SJSA1 (cell line): ENCODE measurements at regions not wholly inside any gene's neighbourhood (a gene's known extent, or its start where the extent isn't known, plus 50 kb on each side); places are given as distances from the start of the nearest gene placed in this dataset.

Experiments
- DNase-seq, 2 experiments: peaks; one replicate each; pipeline ENCODE4 v3.0.0-alpha.2; 2015 to 2020; ENCODE audit warnings: low spot score in 2 of 2, low read depth in 1 of 2
- H3K27ac ChIP-seq: fragments of 250-450 bp; sonication (Bioruptor Pico); 2 replicates; pipeline ENCODE4 v1.5.1; 2020; ENCODE audit warnings: mild to moderate bottlenecking, moderate library complexity
- H3K27me3 ChIP-seq: fragments of 250-450 bp; sonication (Bioruptor Pico); replicated peaks from 2 replicates; pipeline ENCODE4 v1.5.1; 2020; ENCODE audit warnings: mild to moderate bottlenecking, moderate library complexity
- H3K36me3 ChIP-seq: fragments of 250-450 bp; sonication (Bioruptor Pico); 2 replicates; pipeline ENCODE4 v1.5.1; 2020; ENCODE audit warnings: mild to moderate bottlenecking
- H3K4me1 ChIP-seq: fragments of 250-450 bp; sonication (Bioruptor Pico); replicated peaks from 2 replicates; pipeline ENCODE4 v1.6.1; 2021; ENCODE audit warnings: mild to moderate bottlenecking
- H3K4me3 ChIP-seq: fragments of 250-450 bp; sonication (Bioruptor Pico); 2 replicates; pipeline ENCODE4 v1.5.1; 2020; ENCODE audit warnings: mild to moderate bottlenecking
- H3K9me3 ChIP-seq: fragments of 250-450 bp; sonication (Bioruptor Pico); replicated peaks from 2 replicates; pipeline ENCODE4 v1.5.1; 2020; ENCODE audit warnings: mild to moderate bottlenecking

- DNase-seq: no peak
- Histone ChIP-seq H3K27me3 (no peaks in the 10 kb centered on the region), H3K9me3 (0 out of 2 replicates have a peak, but pooled peaks cover 2% of the 10 kb centered on the region), H3K4me1 (no peaks in the 10 kb centered on the region), H3K4me3 (no peak overlapping the region), H3K36me3 (no peaks in the 10 kb centered on the region), H3K27ac (no peak overlapping the region)
Measured at GRCh38 chr5:143585970-143586369, 182.5 kb upstream of the NR3C1 start.

DNA sequence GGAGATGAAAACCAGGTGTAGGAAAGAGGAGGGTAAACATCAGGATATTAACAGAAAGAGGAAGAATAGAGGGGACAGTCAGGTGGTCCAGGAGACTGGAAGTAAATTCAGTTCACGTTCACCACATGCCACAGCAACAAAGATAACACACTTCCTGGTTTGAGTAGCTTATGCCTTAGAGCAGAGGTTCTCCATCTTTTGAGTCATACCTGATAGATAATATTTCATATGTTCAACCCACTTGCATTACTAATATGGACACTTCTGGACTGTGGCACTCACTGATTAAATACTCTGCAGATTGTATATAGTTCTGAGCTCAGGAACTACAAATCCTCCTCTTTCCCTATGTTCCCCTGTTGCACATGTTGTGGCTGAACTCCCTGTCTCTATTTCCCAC, 179.9 kb upstream of the NR3C1 start:
- Histone ChIP-seq H3K9me3 (0 out of 2 replicates have a peak, but pooled peaks cover 2% of the 10 kb centered on the region), H3K4me3 (no peak overlapping the region), H3K27me3 (no peaks in the 10 kb centered on the region), H3K27ac (no peak overlapping the region), H3K36me3 (no peaks in the 10 kb centered on the region), H3K4me1 (no peaks in the 10 kb centered on the region)
- no peak for DNase-seq

- Histone ChIP-seq H3K4me1 (no peaks in the 10 kb centered on the region), H3K27ac (no peak overlapping the region), H3K4me3 (no peak overlapping the region), H3K36me3 (no peaks in the 10 kb centered on the region), H3K9me3 (0 out of 2 replicates have a peak, but pooled peaks cover 2% of the 10 kb centered on the region), H3K27me3 (no peaks in the 10 kb centered on the region)
- no peak for DNase-seq
Measured at GRCh38 chr5:143582869-143583268, 179.4 kb upstream of the NR3C1 start.

GRCh38 chr5:143582176-143582575, 178.7 kb upstream of the NR3C1 start:
- Histone ChIP-seq H3K36me3 (no peaks in the 10 kb centered on the region), H3K27me3 (no peaks in the 10 kb centered on the region), H3K9me3 (0 out of 2 replicates have a peak, but pooled peaks cover 2% of the 10 kb centered on the region), H3K27ac (no peak overlapping the region), H3K4me1 (no peaks in the 10 kb centered on the region; the same call in 1 of the 2 replicates), H3K4me3 (no peak overlapping the region)
- no peak for DNase-seq

- Histone ChIP-seq H3K36me3 (no peaks in the 10 kb centered on the region), H3K27ac (no peak overlapping the region), H3K4me1 (peaks cover 4% of the 10 kb centered on the region), H3K27me3 (no peaks in the 10 kb centered on the region), H3K9me3 (0 out of 2 replicates have a peak, but pooled peaks cover 2% of the 10 kb centered on the region), H3K4me3 (no peak overlapping the region)
- DNase-seq: no peak
Measured at GRCh38 chr5:143581649-143582048, 178.2 kb upstream of the NR3C1 start.

DNA sequence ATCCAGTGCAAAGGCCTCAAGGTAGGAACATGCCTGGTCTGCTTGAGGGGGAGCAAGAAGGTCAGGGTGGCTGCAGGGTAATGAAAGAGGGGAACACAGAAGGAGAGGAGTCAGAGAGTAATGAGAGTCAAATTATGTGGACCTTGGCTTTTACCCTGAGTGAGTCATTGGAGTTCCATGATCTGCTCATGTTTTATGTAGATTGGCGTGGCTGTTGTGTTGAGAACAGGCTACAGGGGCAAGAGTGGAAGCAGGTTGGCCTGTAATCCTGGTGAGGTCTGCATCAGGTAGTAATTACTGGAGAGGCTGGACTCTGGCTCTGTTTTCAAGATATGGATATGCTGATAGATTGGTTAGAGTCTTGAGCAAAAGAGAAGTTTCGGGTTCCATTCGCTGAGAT, 177.7 kb upstream of the NR3C1 start:
- H3K9me3 ChIP-seq: 0 out of 2 replicates have a peak, but pooled peaks cover 2% of the 10 kb centered on the region

GRCh38 chr5:143576711-143577484, 173.4 kb upstream of the NR3C1 start:
- no peak overlapping the region for H3K27ac ChIP-seq
- H3K4me3 ChIP-seq: no peak overlapping the region
- H3K27me3 ChIP-seq: no peaks in the 10 kb centered on the region
- DNase-seq: peak in 1 of 2 experiments; percentile 40
- H3K4me1 ChIP-seq: peaks cover 8% of the 10 kb centered on the region
- no peaks in the 10 kb centered on the region for H3K9me3 ChIP-seq
- no peaks in the 10 kb centered on the region for H3K36me3 ChIP-seq

More for the DNA sequence above, 177.7 kb upstream of the NR3C1 start:
- Histone ChIP-seq H3K36me3 (no peaks in the 10 kb centered on the region), H3K4me1 (peaks cover 8% of the 10 kb centered on the region), H3K27me3 (no peaks in the 10 kb centered on the region), H3K27ac (no peak overlapping the region), H3K4me3 (no peak overlapping the region)
- no peak for DNase-seq

DNA sequence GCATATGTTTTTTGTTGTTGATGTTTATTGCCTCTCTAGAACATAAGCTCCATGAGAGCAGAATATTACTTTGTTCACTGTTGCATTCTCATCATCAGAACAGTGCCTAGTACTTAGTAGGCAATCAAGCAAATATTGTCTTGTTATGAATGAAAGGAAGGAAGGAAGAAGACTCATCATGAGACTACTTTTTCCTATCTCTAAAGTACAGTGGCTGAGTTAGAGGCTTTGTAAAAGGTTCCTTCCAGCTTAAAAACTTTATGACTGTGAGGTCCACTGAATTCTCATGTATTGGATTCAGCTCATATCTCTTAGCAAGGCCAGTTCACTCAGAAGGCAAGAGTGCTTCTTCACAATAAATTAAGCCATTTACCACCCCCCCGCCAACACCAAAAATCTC, 171.8 kb upstream of the NR3C1 start:
- Histone ChIP-seq H3K4me1 (peaks cover 8% of the 10 kb centered on the region), H3K27me3 (no peaks in the 10 kb centered on the region), H3K27ac (no peak overlapping the region), H3K36me3 (no peaks in the 10 kb centered on the region), H3K9me3 (no peaks in the 10 kb centered on the region), H3K4me3 (no peak overlapping the region)
- DNase-seq: no peak

DNA sequence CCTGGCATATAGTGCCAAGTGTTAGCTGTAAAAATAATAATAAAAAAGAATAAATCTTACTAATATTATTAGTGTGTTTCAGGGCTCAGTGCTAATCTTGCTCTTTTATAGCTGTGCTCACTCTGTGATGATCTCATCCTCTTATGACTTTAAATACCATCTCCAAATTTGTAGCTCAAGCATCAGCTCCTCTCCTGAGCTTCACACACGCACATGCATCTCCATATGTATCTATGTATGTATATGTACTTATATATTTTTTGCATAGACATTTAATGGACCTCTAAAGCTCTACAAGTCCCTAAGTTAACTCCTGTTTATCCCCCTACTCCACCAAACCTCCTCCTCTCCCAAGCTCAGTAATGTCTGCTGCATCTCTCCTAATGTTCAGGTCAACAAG, 170.8 kb upstream of the NR3C1 start:
- no peak for DNase-seq
- Histone ChIP-seq H3K9me3 (no peaks in the 10 kb centered on the region), H3K27ac (no peak overlapping the region), H3K36me3 (no peaks in the 10 kb centered on the region), H3K4me3 (no peak overlapping the region), H3K4me1 (peaks cover 8% of the 10 kb centered on the region), H3K27me3 (no peaks in the 10 kb centered on the region)

DNA sequence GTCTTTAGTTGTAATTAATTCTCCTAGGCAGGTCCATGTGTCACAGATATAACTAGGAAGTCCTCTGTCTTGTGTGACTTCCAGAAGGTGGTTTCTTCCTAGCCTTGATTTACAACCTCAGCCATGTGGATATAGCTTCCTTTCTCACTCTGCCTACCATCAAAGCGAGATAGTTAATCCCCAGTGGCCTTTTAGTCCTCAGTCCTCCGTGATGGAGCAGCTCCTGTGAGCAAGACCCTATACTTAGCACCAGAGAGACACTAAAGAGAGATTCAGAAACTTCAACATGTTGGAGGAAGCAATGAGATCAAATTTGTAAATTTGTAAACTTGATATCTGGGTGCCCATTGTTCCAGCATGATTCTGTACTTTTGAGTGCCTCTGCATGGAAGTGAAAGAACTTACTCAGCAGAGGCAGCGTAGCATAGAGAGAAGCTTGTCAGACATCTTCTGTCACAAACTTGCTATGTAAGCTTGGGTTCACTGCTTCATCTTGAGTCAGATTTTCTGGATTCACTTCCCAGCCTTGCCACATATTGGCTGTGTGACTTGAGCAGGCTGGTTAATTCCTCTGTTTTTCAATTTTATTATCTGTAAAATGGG, 170.2 kb upstream of the NR3C1 start:
- Histone ChIP-seq H3K27ac (no peak overlapping the region), H3K36me3 (no peaks in the 10 kb centered on the region), H3K4me3 (no peak overlapping the region), H3K9me3 (no peaks in the 10 kb centered on the region), H3K4me1 (peaks cover 8% of the 10 kb centered on the region), H3K27me3 (no peaks in the 10 kb centered on the region)
- DNase-seq: no peak

GRCh38 chr5:143572671-143573070, 169.2 kb upstream of the NR3C1 start:
- H3K36me3 ChIP-seq: no peaks in the 10 kb centered on the region
- no peaks in the 10 kb centered on the region for H3K27me3 ChIP-seq
- H3K27ac ChIP-seq: no peak overlapping the region
- no peaks in the 10 kb centered on the region for H3K9me3 ChIP-seq
- peaks cover 8% of the 10 kb centered on the region for H3K4me1 ChIP-seq
- H3K4me3 ChIP-seq: no peak overlapping the region
- no peak for DNase-seq

DNA sequence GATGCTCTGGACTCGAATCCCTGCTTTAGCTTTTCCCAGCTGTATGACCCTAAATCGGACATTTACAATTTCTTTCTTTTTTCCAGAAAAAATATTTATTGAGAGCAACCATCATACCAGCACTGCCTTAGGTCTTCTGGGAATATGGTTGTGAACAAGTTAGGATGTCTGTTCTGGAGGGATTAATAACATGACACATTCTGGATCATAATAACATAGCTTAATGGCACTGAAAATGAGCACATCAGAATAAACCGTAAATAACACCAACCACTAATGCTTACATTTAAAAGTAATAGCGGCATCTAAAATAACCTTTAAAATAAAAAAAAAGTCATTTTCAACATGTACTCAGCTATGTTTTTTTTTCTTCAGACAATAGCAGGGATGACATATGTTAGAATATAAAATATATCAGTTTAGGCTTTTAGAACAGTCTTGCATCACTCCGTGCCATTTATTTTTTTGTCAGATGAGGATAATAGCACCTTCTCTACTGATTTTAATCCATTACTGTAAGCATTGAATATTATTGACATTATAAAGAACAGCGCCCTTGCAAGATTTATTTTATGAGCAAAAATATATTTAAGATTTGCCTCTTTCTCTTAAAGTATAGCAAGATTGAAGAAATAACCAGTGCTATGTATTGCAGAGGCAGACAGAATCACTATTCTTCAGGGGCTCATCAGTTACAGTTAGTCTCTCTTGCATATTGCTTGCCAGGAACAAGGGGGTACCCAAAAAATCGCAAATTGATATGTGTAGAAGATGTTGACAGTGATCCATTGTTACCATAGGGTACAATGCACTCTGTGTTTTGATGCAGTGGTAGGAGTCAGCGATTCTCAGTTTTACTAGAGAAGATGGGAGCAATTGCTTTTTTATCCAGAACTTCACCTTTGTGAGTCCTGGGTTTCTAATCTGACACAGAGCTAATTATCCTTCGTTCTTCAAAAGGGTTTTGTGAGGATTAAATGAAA, 168.4 kb upstream of the NR3C1 start:
- Histone ChIP-seq H3K36me3 (no peaks in the 10 kb centered on the region), H3K4me1 (peaks cover 6% of the 10 kb centered on the region), H3K27me3 (no peaks in the 10 kb centered on the region), H3K27ac (no peak overlapping the region), H3K4me3 (no peak overlapping the region), H3K9me3 (no peaks in the 10 kb centered on the region)
- DNase-seq: no peak

DNA sequence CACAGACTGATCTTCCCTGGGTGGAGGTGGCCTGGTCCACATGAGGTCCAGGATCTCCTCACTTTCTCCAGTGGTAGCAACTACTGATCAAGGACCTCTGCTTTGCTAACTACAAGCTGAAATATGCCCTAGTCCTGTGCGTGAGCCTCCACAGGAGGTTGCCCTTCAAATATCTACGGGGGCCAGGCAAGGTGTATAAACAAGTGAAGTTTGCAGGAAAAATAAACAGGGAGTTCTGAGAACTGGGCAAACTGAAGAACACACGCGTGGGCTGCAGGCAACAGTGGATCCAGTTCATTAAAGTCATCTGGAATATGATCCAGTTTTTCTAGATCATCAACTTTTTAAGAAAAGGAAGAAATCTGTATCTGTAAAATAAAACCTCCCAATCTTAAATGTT, 167.5 kb upstream of the NR3C1 start:
- Histone ChIP-seq H3K27me3 (no peaks in the 10 kb centered on the region), H3K27ac (no peak overlapping the region), H3K36me3 (no peaks in the 10 kb centered on the region), H3K9me3 (no peaks in the 10 kb centered on the region), H3K4me1 (no peaks in the 10 kb centered on the region), H3K4me3 (no peak overlapping the region)
- no peak for DNase-seq
